ENCODE measurements at regions not wholly inside any gene's neighbourhood (a gene's known extent, or its start where the extent isn't known, plus 50 kb on each side); places are given as distances from the start of the nearest gene placed in this dataset.

- 0 out of 2 replicates have a peak, but pooled peaks cover 6% of the 10 kb centered on the region for H3K4me1 Mint-ChIP-seq
- no peak for ATAC-seq
- H3K27me3 Mint-ChIP-seq (ENCODE audit: low read depth) = no peaks in the 10 kb centered on the region
- no peak overlapping the region for H3K4me3 Mint-ChIP-seq
- no peak overlapping the region for H3K27ac Mint-ChIP-seq
- no peaks in the 10 kb centered on the region for H3K36me3 Mint-ChIP-seq
- ChIA-PET POLR2A (no interaction called here), CTCF (no interaction called here)
- no peak for DNase-seq (ENCODE audit: low spot score)
- peaks cover 7% of the 10 kb centered on the region for H3K9me3 Mint-ChIP-seq
- TF ChIP-seq CDX4 (CRISPR knock-in tag; IDR thresholded peaks at IDR 0.05; ENCODE audit: borderline replicate concordance) (no peak), FOXP1 (CRISPR knock-in tag; IDR thresholded peaks at IDR 0.05; ENCODE audit: borderline replicate concordance) (no peak), E2F4 (CRISPR knock-in tag; IDR thresholded peaks at IDR 0.05; ENCODE audit: borderline replicate concordance, low read depth) (no peak), KAT7 (CRISPR knock-in tag; IDR thresholded peaks at IDR 0.05; ENCODE audit: borderline replicate concordance) (no peak)
These were observed 104.3 kb upstream of the LINC00305 start for GRCh38 chr18:64253222-64253621.

GRCh38 chr18:64248836-64249235, 99.9 kb upstream of the LINC00305 start:
- ATAC-seq (no peak), DNase-seq (ENCODE audit: low spot score) (no peak)
- CTCF ChIA-PET = no interaction called here
- no peak overlapping the region for H3K27ac Mint-ChIP-seq
- H3K4me3 Mint-ChIP-seq = no peak overlapping the region
- no peaks in the 10 kb centered on the region for H3K27me3 Mint-ChIP-seq (ENCODE audit: low read depth)
- H3K4me1 Mint-ChIP-seq = peaks cover 12% of the 10 kb centered on the region
- no peak for TF ChIP-seq ZBTB21 (CRISPR knock-in tag; IDR thresholded peaks at IDR 0.05; ENCODE audit: borderline replicate concordance)
- H3K36me3 Mint-ChIP-seq = no peaks in the 10 kb centered on the region
- POLR2A ChIA-PET = no interaction called here
- H3K9me3 Mint-ChIP-seq = no peaks in the 10 kb centered on the region

GRCh38 chr18:64245126-64245861, 96.4 kb upstream of the LINC00305 start:
- H3K4me3 Mint-ChIP-seq = no peak overlapping the region
- ChIA-PET CTCF (no interaction called here), POLR2A (interaction anchor here (0.6 kb wide), 1 partner anchor 548 kb away, joined by 3 read pairs; no protein-coding TSS in a partner anchor)
- TF ChIP-seq ARID4B (CRISPR knock-in tag; IDR thresholded peaks at IDR 0.05; ENCODE audit: borderline replicate concordance) (no peak), ATF6 (CRISPR knock-in tag; IDR thresholded peaks at IDR 0.05) (no peak), TEAD1 (CRISPR knock-in tag; IDR thresholded peaks at IDR 0.05) (no peak), FOXK1 (CRISPR knock-in tag; IDR thresholded peaks at IDR 0.05) (no peak), ZNF532 (CRISPR knock-in tag; IDR thresholded peaks at IDR 0.05; ENCODE audit: borderline replicate concordance) (no peak), RORB (CRISPR knock-in tag; IDR thresholded peaks at IDR 0.05) (no peak), ZNF263 (CRISPR knock-in tag; IDR thresholded peaks at IDR 0.05; ENCODE audit: low read depth) (no peak), NR1H2 (CRISPR knock-in tag; IDR thresholded peaks at IDR 0.05) (no peak), STAT6 (CRISPR knock-in tag; conservative IDR thresholded peaks at IDR 0.05; ENCODE audit: low read depth) (no peak), FOXJ3 (CRISPR knock-in tag; IDR thresholded peaks at IDR 0.05; ENCODE audit: borderline replicate concordance) (no peak)

More at GRCh38 chr18:64245126-64245861, 96.4 kb upstream of the LINC00305 start:
- ATAC-seq = no peak
- H3K27ac Mint-ChIP-seq = no peak overlapping the region
- H3K27me3 Mint-ChIP-seq (ENCODE audit: low read depth) = no peaks in the 10 kb centered on the region
- H3K9me3 Mint-ChIP-seq = no peaks in the 10 kb centered on the region
- H3K36me3 Mint-ChIP-seq = no peaks in the 10 kb centered on the region
- no peak for DNase-seq (ENCODE audit: low spot score)
- peaks cover 25% of the 10 kb centered on the region for H3K4me1 Mint-ChIP-seq
